Smooth muscle cell (in vitro differentiated cells): ENCODE measurements at regions not wholly inside any gene's neighbourhood (a gene's known extent, or its start where the extent isn't known, plus 50 kb on each side); places are given as distances from the start of the nearest gene placed in this dataset.
"Not testable (repeated sequence)": the region's sequence is repeated elsewhere in the genome, so short reads cannot be mapped to it uniquely, and the experiment has no call there.

ENCODE experiments used
- DNase-seq: peaks from one replicate; lab custom pipeline; 2025; ENCODE audit not compliant: unreplicated experiment; lab: John Stamatoyannopoulos, UW
- H2AFZ ChIP-seq: fragments of 200-600 bp; sonication (generic); 2 replicates; pipeline ENCODE4 v1.6.0; 2016; ENCODE audit warnings: antibody characterized with exemption, low read depth, mild to moderate bottlenecking
- H3F3A ChIP-seq: fragments of 200-600 bp; sonication (generic); 2 replicates; pipeline ENCODE4 v1.6.0; 2017; ENCODE audit warnings: antibody characterized with exemption, low read depth
- H3K27ac ChIP-seq: fragments of 200-600 bp; sonication (generic); 2 replicates; pipeline ENCODE4 v1.5.1; 2016; ENCODE audit warnings: low read depth, mild to moderate bottlenecking
- H3K27me3 ChIP-seq: fragments of 200-600 bp; sonication (generic); 2 replicates; pipeline ENCODE4 v1.6.1; 2016; ENCODE audit warnings: low read depth, mild to moderate bottlenecking
- H3K36me3 ChIP-seq: fragments of 200-600 bp; sonication (generic); 2 replicates; pipeline ENCODE4 v1.5.1; 2016; ENCODE audit warnings: low read depth
- H3K4me1 ChIP-seq: fragments of 200-600 bp; sonication (generic); 2 replicates; pipeline ENCODE4 v1.5.1; 2016; ENCODE audit warnings: low read depth
- H3K4me2 ChIP-seq: fragments of 200-600 bp; sonication (generic); 2 replicates; pipeline ENCODE4 v1.6.0; 2016; ENCODE audit warnings: mild to moderate bottlenecking
- H3K4me3 ChIP-seq: fragments of 200-600 bp; sonication (generic); 2 replicates; pipeline ENCODE4 v1.5.1; 2016; ENCODE audit warnings: mild to moderate bottlenecking
- H3K79me2 ChIP-seq: fragments of 200-600 bp; sonication (generic); 2 replicates; pipeline ENCODE4 v1.6.0; 2016; ENCODE audit warnings: low read depth, mild to moderate bottlenecking
- H3K9ac ChIP-seq: fragments of 200-600 bp; sonication (generic); 2 replicates; pipeline ENCODE4 v1.6.0; 2016; ENCODE audit warnings: low read depth
- H3K9me3 ChIP-seq: fragments of 200-600 bp; sonication (generic); replicated peaks from 2 replicates; pipeline ENCODE4 v1.5.1; 2016; ENCODE audit warnings: low read depth
- H4K20me1 ChIP-seq: fragments of 200-600 bp; sonication (generic); 2 replicates; pipeline ENCODE4 v1.6.0; 2016; ENCODE audit warnings: low read depth
- WGBS: methylation state at CpG from one replicate; pipeline ENCODE4 v1.1.7; 2016; ENCODE audit warnings: low lambda C conversion rate; 5-methylcytosine and 5-hydroxymethylcytosine counted together
- TF ChIP-seq, protein P1 (sequence below): fragments of 200-600 bp; sonication (generic); IDR thresholded peaks from 2 replicates; pipeline ENCODE4 v1.5.1; 2017; ENCODE audit warnings: borderline replicate concordance, mild to moderate bottlenecking, antibody characterized with exemption; ENCODE audit not compliant: insufficient read depth, poor library complexity, severe bottlenecking

DNA sequence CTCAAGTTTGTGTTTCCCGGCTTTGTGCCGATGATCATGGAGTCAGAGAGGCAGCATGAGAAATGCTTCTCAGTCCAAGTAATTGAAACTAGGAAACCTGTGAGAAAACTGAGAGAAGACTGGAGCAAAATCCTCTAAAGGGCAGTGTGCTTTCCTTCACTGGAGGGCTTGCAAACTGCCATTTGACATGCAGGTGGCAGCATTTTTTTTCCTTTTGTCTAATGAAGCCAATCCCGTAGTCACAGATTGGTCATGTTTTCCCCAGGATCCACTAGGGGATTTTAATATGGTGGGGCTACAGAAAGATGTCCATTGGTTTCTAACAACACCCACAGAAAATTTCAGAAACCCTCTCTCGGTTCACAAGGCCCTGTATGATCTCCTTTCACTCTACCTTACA lies 117.4 kb upstream of the NUDT10 start:
- TF ChIP-seq, protein P1, sequence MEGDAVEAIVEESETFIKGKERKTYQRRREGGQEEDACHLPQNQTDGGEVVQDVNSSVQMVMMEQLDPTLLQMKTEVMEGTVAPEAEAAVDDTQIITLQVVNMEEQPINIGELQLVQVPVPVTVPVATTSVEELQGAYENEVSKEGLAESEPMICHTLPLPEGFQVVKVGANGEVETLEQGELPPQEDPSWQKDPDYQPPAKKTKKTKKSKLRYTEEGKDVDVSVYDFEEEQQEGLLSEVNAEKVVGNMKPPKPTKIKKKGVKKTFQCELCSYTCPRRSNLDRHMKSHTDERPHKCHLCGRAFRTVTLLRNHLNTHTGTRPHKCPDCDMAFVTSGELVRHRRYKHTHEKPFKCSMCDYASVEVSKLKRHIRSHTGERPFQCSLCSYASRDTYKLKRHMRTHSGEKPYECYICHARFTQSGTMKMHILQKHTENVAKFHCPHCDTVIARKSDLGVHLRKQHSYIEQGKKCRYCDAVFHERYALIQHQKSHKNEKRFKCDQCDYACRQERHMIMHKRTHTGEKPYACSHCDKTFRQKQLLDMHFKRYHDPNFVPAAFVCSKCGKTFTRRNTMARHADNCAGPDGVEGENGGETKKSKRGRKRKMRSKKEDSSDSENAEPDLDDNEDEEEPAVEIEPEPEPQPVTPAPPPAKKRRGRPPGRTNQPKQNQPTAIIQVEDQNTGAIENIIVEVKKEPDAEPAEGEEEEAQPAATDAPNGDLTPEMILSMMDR: peak; percentile 6
- H3K27ac ChIP-seq: no peak overlapping the region
- no peaks in the 10 kb centered on the region for H3K79me2 ChIP-seq
- no peak overlapping the region for H2AFZ ChIP-seq
- H3F3A ChIP-seq: no peaks in the 10 kb centered on the region
- no peaks in the 10 kb centered on the region for H3K36me3 ChIP-seq
- DNase-seq: no peak
- H3K4me1 ChIP-seq: no peaks in the 10 kb centered on the region
- H4K20me1 ChIP-seq: no peaks in the 10 kb centered on the region
- H3K4me2 ChIP-seq: no peak overlapping the region
- no peak overlapping the region for H3K9ac ChIP-seq
- WGBS: 70% methylated on average over 4 of the region's 4 CpGs
- H3K27me3 ChIP-seq: no peaks in the 10 kb centered on the region
- H3K4me3 ChIP-seq: no peak overlapping the region
- no peaks in the 10 kb centered on the region for H3K9me3 ChIP-seq

DNA sequence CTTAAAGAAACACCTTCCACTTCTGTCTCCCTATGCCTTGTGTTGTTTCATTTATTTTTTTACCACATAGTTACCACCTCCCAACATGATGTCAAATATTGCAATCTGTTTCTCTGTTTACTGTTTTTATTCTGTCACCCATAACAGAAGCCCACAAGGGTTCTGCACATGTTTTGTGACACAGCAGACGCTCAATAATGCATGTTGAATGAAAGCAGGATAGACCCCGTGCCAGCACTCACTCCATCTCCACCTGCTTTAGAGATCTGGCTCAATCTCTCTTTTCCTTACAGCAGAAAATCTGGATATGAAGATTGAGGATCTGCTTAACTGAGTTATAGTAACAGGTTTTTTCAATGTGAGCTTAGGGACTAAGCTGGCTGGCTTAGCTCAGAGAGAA lies 116.8 kb upstream of the NUDT10 start:
- Histone ChIP-seq H3K36me3 (no peaks in the 10 kb centered on the region), H3K27ac (no peak overlapping the region), H3K4me3 (no peak overlapping the region), H3K27me3 (no peaks in the 10 kb centered on the region), H4K20me1 (no peaks in the 10 kb centered on the region), H3K79me2 (no peaks in the 10 kb centered on the region), H3K9ac (no peak overlapping the region), H3K4me2 (no peak overlapping the region), H2AFZ (no peak overlapping the region), H3F3A (no peaks in the 10 kb centered on the region), H3K9me3 (no peaks in the 10 kb centered on the region), H3K4me1 (no peaks in the 10 kb centered on the region)
- TF ChIP-seq, protein P1: no peak
- no peak for DNase-seq
- 77% methylated on average over 2 of the region's 2 CpGs for WGBS

DNA sequence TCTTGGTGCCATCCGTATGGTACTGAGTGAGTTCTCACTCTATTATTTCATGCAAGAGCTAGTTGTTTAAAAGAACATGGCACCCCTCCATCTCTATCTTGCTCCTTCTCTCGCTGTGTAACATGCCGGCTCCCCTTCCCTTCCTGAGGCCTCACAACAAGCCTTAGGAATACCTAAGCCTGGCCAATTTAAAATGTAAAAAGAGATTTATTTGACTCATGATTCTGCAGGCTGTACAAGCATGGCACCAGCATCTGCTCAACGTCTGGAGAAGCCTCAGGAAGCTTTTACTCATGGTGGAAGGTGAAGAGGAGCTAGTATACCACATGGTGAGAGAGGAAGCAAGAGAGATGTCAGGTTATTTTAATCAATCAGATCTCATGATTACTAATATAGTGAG lies 90.4 kb upstream of the NUDT10 start:
- no peaks in the 10 kb centered on the region for H3K36me3 ChIP-seq
- no peaks in the 10 kb centered on the region for H4K20me1 ChIP-seq
- no peak overlapping the region for H3K27ac ChIP-seq
- no peaks in the 10 kb centered on the region for H3K79me2 ChIP-seq
- peaks cover 14% of the 10 kb centered on the region for H3K9me3 ChIP-seq
- H2AFZ ChIP-seq: no peak overlapping the region
- H3K4me1 ChIP-seq: no peaks in the 10 kb centered on the region
- DNase-seq: no peak
- H3K9ac ChIP-seq: no peak overlapping the region
- TF ChIP-seq, protein P1: no peak
- WGBS: 66% methylated on average over 4 of the region's 4 CpGs
- no peaks in the 10 kb centered on the region for H3K27me3 ChIP-seq
- no peaks in the 10 kb centered on the region for H3F3A ChIP-seq
- H3K4me3 ChIP-seq: no peak overlapping the region
- H3K4me2 ChIP-seq: no peak overlapping the region

DNA sequence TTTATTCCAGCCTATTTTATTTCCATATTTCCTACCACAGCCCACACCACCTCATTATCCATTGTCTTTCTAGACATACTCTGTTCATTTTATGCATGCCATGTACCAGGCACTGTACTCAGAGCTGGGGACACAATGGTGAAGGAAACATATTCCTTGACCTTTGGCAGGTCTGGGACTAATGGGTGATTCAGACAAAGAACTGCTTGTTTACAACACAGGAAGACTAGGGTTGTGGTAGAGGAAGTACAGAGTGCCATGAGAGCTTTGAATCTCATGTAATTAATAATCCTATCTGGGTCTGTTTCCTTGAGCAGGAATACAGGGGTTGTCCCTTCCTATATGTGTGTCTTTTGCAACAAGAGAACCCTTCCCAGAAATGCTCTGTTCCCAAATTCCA lies 75.1 kb upstream of the NUDT10 start:
- no peaks in the 10 kb centered on the region for H3K27me3 ChIP-seq
- H2AFZ ChIP-seq: no peak overlapping the region
- H3K27ac ChIP-seq: no peak overlapping the region
- H3F3A ChIP-seq: no peaks in the 10 kb centered on the region
- H3K36me3 ChIP-seq: no peaks in the 10 kb centered on the region
- H3K4me3 ChIP-seq: no peak overlapping the region
- H3K9ac ChIP-seq: no peak overlapping the region
- DNase-seq: no peak
- no peaks in the 10 kb centered on the region for H3K79me2 ChIP-seq
- H3K4me1 ChIP-seq: no peaks in the 10 kb centered on the region
- TF ChIP-seq, protein P1: no peak
- H3K4me2 ChIP-seq: no peak overlapping the region
- no peaks in the 10 kb centered on the region for H3K9me3 ChIP-seq
- H4K20me1 ChIP-seq: no peaks in the 10 kb centered on the region

DNA sequence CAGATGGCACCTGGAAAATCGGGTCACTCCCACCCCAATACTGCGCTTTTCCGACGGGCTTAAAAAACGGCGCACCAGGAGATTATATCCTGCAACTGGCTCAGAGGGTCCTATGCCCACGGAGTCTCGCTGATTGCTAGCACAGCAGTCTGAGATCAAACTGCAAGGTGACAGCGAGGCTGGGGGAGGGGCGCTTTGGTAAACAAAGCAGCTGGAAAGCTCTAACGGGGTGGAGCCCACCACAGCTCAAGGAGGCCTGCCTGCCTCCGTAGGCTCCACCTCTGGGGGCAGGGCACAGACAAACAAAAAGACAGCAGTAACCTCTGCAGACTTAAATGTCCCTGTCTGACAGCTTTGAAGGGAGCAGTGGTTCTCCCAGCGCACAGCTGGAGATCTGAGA lies 70.4 kb upstream of the NUDT10 start:
- not testable (repeated sequence) for DNase-seq, H3K36me3 ChIP-seq

More for the DNA sequence above, 70.4 kb upstream of the NUDT10 start:
- H3K4me3 ChIP-seq, H2AFZ ChIP-seq, H3K27me3 ChIP-seq, H3K79me2 ChIP-seq, H3K4me2 ChIP-seq, H3K9ac ChIP-seq, H4K20me1 ChIP-seq, H3K4me1 ChIP-seq, H3K27ac ChIP-seq, H3K9me3 ChIP-seq, H3F3A ChIP-seq: not testable (repeated sequence)
- 61% methylated on average over 13 of the region's 13 CpGs for WGBS
